Right lobe of liver (tissue), 4 donors: ENCODE measurements at regions not wholly inside any gene's neighbourhood (a gene's known extent, or its start where the extent isn't known, plus 50 kb on each side); places are given as distances from the start of the nearest gene placed in this dataset.
A peak's percentile ranks its signal among the peaks of the same experiment; 100 is the strongest.

ENCODE experiments used
- POLR2A ChIP-seq: fragments of 450-650 bp; IDR thresholded peaks from one replicate; pipeline ENCODE4 v1.6.1; 2017; ENCODE audit warnings: antibody characterized with exemption, mild to moderate bottlenecking
- TF ChIP-seq, protein P1 (sequence below), 4 donors: fragments of 200-600 bp in 3 of 4; fragments of 450-650 bp in 1 of 4; IDR thresholded peaks; one replicate each; pipeline versions ENCODE4 v1.5.1 to v1.8.0; 2016 to 2022; ENCODE audit warnings: antibody characterized with exemption in 4 of 4, mild to moderate bottlenecking in 2 of 4
- donor health status: DM: no; HTN: no; CAD: no.
- donor health status: DM: no; HTN: no; CAD: no.
- donor health status: DM: no; HTN: yes; CAD: no.

DNA sequence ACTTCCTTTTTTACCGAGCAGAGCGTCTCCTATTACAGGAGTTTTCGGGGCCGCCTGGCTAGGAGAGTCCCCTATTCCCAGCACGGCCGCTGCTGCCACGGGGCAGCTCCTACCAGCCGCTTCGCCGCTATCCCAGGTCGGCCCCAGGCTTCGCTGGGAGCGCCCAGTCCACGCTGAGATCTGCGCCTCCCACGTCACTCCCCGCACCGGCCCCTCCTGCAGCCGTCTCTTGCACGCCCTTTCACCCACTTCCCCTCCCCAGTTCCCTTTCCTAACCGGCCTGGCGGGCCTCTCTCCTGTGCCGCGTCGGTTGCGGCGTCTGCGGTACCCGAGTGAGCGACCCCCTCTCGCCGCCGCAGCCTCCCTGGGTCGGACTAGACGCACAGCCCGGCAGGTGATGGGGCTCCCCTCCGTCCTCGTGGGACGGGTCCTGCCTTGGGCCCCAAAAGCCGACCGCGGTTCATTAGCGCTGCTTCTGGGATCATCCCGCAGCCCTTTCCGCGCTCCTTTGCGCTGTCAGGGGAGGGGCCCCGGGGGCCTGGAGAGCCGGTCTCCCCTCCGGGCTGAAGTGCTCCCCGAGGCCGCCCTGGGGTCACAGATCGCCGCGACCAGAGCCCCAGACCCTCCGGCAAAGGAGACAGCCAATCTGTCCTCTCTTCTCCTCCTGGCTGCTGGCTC, 1318.4 kb downstream of the TMEM121 start:
- TF ChIP-seq, protein P1, sequence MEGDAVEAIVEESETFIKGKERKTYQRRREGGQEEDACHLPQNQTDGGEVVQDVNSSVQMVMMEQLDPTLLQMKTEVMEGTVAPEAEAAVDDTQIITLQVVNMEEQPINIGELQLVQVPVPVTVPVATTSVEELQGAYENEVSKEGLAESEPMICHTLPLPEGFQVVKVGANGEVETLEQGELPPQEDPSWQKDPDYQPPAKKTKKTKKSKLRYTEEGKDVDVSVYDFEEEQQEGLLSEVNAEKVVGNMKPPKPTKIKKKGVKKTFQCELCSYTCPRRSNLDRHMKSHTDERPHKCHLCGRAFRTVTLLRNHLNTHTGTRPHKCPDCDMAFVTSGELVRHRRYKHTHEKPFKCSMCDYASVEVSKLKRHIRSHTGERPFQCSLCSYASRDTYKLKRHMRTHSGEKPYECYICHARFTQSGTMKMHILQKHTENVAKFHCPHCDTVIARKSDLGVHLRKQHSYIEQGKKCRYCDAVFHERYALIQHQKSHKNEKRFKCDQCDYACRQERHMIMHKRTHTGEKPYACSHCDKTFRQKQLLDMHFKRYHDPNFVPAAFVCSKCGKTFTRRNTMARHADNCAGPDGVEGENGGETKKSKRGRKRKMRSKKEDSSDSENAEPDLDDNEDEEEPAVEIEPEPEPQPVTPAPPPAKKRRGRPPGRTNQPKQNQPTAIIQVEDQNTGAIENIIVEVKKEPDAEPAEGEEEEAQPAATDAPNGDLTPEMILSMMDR (IDR thresholded peaks at IDR 0.05) = no peak
- peak; percentile 30 for TF ChIP-seq POLR2A
